Retinal pigment epithelial cell (primary cell): ENCODE measurements at regions not wholly inside any gene's neighbourhood (a gene's known extent, or its start where the extent isn't known, plus 50 kb on each side); places are given as distances from the start of the nearest gene placed in this dataset.

Experiments used
- DNase-seq: peaks from one replicate; pipeline ENCODE4 v3.0.0-alpha.2; 2010; ENCODE audit warnings: low read depth
- H3K4me3 ChIP-seq: 2 replicates; pipeline ENCODE4 v1.5.1; 2011; ENCODE audit warnings: mild to moderate bottlenecking, low read length, control low read depth, moderate library complexity
- TF ChIP-seq, protein P1 (sequence below): conservative IDR thresholded peaks from 2 replicates; pipeline ENCODE4 v1.5.1; 2011; ENCODE audit warnings: low read depth, low read length, control low read depth, inconsistent platforms

DNA sequence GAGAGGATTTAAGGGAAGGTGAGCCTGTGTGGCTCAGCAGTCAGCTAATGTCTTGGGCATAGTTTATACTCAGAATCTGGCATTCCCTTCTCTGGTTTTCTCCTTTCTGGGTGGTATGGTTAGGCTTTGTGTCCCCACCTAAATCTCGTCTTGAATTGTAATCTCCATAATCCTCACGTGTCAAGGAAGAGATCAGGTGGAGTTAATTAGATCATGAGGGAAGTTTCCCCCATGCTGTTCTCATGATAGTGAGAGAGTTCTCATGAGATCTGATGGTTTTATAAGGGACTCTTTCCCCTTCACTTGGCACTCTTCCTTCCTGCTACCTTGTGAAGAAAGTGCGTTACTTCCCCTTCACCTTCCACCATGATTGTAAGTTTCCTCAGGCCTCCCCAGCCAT, 169.8 kb upstream of the PELI2 start:
- H3K4me3 ChIP-seq, result no peak overlapping the region
- no peak for DNase-seq
- TF ChIP-seq, protein P1, sequence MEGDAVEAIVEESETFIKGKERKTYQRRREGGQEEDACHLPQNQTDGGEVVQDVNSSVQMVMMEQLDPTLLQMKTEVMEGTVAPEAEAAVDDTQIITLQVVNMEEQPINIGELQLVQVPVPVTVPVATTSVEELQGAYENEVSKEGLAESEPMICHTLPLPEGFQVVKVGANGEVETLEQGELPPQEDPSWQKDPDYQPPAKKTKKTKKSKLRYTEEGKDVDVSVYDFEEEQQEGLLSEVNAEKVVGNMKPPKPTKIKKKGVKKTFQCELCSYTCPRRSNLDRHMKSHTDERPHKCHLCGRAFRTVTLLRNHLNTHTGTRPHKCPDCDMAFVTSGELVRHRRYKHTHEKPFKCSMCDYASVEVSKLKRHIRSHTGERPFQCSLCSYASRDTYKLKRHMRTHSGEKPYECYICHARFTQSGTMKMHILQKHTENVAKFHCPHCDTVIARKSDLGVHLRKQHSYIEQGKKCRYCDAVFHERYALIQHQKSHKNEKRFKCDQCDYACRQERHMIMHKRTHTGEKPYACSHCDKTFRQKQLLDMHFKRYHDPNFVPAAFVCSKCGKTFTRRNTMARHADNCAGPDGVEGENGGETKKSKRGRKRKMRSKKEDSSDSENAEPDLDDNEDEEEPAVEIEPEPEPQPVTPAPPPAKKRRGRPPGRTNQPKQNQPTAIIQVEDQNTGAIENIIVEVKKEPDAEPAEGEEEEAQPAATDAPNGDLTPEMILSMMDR, result no peak

- TF ChIP-seq, protein P1, result no peak
- DNase-seq, result no peak
- H3K4me3 ChIP-seq, result no peak overlapping the region
Observed at GRCh38 chr14:55949708-55950107, 168.5 kb upstream of the PELI2 start.

GRCh38 chr14:55950135-55950534, 168.1 kb upstream of the PELI2 start:
- H3K4me3 ChIP-seq, result no peak overlapping the region
- no peak for DNase-seq
- TF ChIP-seq, protein P1, result no peak

DNA sequence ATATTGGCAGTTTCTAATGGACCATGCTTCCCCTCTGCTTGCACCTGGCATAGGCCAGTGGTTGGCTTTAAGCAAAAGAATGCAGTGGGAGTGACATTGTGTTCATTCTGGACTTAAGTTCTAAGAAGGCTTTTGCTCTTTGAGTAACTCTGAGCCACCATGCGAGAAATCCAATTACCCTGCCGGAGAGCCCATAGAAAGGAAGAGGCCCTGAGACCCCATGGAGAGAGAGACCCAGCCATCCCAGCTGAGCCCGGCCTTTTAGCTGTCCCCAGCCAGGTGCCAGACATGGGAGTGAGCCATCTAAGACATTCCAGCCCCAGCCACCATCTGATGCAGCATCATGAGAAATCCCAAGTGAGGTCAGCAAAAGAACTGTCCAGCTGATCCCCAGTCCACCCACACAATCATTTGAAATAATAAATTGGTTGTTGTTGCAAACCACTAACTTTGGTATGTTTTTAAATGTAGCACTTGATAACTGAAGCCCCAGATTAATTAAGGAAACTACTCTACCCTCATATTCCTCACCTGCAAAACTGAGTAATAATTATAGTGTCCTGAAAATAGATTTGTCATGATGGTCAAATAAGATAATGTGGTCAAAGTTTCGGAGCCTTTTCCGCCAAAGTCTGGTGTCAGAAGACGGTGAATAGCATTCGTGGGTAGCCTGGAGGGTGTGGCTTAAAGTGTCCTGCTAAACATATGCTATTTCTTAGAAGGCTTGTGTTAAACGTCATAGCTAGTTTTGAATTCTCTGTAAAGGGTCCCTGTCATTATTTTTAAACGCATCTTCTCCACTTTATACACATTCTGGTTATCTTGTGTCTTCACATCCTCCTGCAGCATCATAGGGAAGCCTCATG, 166.6 kb upstream of the PELI2 start:
- peak; percentile 16 for DNase-seq
- no peak overlapping the region for H3K4me3 ChIP-seq
- TF ChIP-seq, protein P1, result no peak

GRCh38 chr14:55954108-55954507, 164.1 kb upstream of the PELI2 start:
- TF ChIP-seq, protein P1, result no peak
- no peak overlapping the region for H3K4me3 ChIP-seq
- DNase-seq, result no peak

DNA sequence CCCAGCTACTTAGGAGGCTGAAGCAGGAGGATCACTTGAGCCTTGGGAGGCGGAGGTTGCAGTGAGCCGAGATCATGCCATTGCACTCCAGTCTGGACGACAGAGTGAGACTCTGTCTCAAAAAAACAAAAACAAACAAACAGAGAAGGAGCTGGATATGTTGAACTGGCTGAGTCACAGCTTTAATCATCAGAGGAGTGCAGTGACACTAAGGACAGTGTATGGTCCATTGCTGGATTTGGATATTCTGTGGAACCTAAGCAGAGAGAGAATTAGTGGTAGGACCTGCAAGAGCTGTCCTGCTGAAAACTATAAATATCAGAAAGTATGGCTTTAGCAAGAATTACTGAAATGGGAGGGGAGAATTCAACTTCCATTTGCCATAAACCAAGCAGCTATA, 163.0 kb upstream of the PELI2 start:
- H3K4me3 ChIP-seq, result no peak overlapping the region
- DNase-seq, result no peak
- TF ChIP-seq, protein P1, result no peak

DNA sequence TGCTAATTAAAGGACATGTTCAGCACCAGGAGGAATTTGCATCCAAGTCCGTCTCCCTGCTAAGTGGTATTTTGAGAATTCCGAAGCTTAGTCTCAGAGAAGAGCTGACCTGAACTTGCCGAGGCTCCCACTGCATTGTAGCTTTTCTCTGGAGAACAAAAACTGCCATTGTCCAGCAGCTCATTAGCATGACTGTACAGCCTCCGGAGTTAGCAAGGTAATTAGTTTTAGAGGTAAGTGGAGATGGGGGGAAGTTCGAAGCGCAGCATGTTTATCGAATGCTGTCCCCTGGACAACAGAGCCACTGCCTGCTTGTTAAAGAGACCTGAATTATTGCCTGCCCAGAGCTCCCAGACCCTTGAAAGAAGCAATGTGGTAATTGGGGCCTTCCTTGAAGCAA, 160.3 kb upstream of the PELI2 start:
- DNase-seq, result peak; percentile 94
- TF ChIP-seq, protein P1, result no peak
- H3K4me3 ChIP-seq, result no peak overlapping the region
